Panc1 (cell line): ENCODE measurements at regions not wholly inside any gene's neighbourhood (a gene's known extent, or its start where the extent isn't known, plus 50 kb on each side); places are given as distances from the start of the nearest gene placed in this dataset.

ENCODE experiments used
- CTCF ChIP-seq: fragments of 450-650 bp; IDR thresholded peaks from 2 replicates; pipeline ENCODE4 v1.5.1; 2017; ENCODE audit warnings: mild to moderate bottlenecking
- SIN3A ChIP-seq: IDR thresholded peaks from 2 replicates; pipeline ENCODE4 v1.6.1; 2012; ENCODE audit warnings: low read depth, mild to moderate bottlenecking, low read length, moderate library complexity, borderline replicate concordance; ENCODE audit not compliant: insufficient read depth

- TF ChIP-seq CTCF (no peak), SIN3A (no peak)
These were observed 97.1 kb upstream of the MAGI3 start for GRCh38 chr1:113293256-113293626.
